GM19023 (cell line): ENCODE measurements at regions not wholly inside any gene's neighbourhood (a gene's known extent, or its start where the extent isn't known, plus 50 kb on each side); places are given as distances from the start of the nearest gene placed in this dataset.
"Not testable (repeated sequence)": the region's sequence is repeated elsewhere in the genome, so short reads cannot be mapped to it uniquely, and the experiment has no call there.

Experiments used
- ATAC-seq: cut with Tn5 transposase; IDR thresholded peaks from one replicate; pipeline ENCODE4 v1.9.1; 2021; ENCODE audit warnings: mild to moderate bottlenecking, moderate library complexity; ENCODE audit not compliant: unreplicated experiment

DNA sequence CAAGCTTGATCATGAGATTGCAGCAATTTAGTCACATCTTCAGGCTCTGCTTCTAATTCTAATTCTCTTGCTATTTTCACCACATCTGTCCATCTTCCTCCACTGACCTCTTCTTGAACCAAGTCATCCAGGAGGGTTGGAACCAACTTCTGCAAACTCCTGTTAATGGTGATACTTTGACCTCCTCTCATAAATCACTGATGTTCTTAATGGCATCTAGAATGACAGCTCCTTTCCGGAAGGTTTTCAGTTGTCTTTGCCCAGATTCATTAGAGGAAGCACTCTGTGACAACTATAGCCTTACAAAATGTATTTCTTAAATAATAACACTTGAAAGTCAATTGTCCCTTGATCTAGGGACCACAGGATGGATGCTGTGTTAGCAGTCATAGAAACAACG is 136.2 kb downstream of the IGLL1 start:
- ATAC-seq = not testable (repeated sequence)

DNA sequence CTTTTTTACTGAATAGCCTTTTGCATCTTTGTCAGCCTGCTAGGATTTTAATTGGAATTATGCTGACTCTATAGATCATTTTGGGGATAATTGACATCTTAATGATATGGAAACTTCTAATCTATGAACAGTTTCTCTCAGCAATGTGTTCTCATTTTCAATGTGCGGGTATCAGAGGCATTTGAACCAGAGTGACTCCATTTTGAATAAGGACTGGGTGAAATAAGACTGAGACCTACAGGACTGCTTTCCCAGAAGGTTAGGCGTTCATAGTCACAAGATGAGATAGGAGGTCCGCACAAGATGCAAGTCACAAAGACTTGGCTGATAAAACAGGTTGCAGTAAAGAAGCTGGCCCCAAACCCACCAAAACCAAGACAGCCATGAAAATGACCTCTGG is 140.5 kb downstream of the IGLL1 start:
- ATAC-seq = not testable (repeated sequence)

DNA sequence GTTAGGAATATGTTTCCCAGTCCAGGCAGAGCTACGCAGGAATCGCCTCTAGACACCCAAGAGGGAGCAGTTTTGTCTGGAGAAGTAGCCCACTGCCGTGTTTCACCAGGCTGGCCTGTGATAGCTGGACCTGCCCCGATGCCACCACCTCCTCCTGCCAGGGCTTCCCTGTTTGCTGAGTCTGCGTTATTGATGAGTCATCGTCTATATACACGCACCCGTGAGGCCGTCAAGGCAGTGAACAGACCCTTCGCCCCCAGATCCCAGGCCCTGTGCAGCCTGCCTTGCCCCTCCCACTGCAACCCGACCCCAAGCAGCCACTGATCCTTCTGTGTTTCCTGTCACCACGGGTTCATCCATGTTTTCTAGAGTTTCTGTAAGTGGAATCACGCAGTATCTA is 141.9 kb downstream of the IGLL1 start:
- ATAC-seq = no peak

DNA sequence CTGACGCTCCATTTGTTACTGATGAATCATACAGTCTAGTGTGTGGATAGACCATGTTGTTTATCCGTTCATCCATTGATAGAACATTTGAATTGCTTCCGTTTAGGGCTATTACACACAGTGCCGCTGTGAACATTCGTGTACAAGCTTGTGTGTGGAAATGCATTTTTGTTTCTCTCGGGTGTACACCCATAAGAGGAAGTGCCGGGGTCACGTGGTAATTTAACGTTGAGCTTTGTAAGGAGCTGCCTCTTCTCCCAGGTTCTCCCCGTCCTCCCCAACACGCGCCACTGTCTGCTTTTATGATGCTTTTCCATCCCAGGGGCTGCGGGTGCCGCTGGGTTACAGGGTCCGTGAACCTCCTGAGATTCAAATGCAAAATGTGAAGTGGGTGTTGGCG is 142.3 kb downstream of the IGLL1 start:
- no peak for ATAC-seq

DNA sequence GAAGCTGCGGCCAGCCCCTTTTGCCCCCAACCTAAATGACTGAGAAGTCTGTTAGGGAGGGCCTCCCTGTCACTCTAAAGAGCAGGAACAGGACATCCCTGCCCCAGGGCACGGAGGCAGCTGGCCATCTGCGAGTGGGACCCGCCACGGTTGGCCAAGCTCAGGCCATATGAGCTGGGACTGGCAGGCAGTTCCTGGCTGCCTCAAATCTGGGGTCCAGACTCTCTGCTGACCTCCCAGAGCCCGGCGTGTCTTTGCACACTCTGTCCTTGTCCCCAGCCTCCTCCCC is 143.0 kb downstream of the IGLL1 start:
- ATAC-seq = not testable (repeated sequence)

DNA sequence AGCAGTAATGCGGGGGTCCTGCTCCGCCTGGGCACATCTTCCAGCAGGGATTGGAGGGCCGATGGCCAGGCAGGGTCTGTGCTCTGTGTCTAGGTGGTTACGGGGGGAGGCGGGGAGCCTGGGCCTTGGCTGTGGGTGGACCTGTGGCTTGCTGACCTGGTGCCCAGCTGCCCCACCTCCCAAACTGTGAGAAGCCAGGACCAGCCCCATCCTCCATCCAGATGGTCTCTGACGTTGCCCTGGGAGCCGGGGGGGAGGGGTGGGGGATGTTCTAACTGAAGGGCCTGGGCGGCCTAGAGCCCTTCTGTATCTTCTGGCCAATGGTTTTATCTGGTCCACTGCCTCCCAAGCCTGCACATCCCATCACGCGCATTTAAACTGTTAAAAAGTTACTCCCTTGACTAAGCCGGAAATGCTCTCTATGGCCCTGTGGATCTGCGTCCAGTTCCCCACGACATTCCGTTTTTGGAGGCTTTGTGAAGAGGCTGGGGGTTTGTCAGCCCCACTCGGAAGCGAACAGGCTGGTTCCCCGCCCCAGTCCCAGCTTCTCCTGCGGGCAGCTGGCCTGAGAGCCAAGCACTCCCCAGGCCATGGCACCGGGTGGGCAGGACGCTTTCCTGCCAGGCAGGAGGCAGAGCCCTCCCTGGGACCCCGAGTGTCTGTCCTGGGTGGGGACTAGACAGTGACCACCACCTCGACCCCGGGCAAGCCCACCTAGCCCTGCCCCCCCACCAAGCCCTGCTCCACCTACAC is 143.6 kb downstream of the IGLL1 start:
- not testable (repeated sequence) for ATAC-seq

DNA sequence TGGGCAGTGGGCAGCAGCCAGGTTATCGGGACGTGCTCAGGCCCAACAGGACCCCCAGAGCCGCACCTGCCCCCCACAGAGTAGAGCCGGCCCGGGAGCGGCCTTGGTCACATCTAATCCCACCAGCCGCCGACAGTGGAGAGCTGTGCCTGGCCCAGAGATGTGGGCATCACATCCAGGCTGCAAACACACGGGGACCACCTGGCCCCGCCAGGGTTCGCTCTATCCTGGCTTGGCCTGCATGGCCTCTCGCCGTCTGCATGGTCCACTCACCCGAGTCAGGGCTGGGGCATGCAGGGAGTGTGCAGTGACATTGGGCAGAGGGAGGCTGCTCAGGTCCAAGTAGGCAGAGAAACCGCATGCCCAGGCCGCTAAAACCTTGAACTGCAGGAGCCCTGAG is 144.9 kb downstream of the IGLL1 start:
- not testable (repeated sequence) for ATAC-seq

DNA sequence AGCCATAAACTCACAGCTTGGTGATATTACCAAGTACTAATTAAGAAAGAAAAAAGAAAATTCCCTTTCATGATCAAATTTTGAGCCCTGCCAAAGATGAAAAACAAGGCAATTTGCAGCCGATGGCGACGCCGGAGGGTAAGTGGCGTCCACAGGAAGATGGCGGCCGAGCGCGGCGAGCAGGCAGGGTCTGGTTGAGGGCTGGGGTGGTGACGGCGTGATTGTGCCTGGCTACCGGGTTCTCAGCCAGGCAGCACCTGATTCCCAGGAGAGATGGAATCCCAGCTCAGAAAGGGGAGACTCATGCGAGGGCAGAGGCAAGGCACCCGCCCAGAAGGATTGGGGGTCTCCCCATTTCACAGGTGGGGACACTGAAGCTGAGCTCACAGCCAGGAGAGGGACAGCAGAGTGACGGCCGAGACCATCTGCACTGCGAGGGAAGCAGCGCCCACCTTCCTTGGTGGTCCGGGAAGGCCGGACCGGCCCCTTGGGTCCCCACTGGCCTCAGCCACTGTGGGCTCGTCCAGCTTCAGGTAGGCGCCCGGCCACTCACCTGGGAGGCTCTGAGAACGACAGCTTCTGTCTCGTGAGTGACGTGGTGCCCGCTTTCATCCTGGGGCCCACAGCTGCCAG is 145.8 kb downstream of the IGLL1 start:
- ATAC-seq = not testable (repeated sequence)

DNA sequence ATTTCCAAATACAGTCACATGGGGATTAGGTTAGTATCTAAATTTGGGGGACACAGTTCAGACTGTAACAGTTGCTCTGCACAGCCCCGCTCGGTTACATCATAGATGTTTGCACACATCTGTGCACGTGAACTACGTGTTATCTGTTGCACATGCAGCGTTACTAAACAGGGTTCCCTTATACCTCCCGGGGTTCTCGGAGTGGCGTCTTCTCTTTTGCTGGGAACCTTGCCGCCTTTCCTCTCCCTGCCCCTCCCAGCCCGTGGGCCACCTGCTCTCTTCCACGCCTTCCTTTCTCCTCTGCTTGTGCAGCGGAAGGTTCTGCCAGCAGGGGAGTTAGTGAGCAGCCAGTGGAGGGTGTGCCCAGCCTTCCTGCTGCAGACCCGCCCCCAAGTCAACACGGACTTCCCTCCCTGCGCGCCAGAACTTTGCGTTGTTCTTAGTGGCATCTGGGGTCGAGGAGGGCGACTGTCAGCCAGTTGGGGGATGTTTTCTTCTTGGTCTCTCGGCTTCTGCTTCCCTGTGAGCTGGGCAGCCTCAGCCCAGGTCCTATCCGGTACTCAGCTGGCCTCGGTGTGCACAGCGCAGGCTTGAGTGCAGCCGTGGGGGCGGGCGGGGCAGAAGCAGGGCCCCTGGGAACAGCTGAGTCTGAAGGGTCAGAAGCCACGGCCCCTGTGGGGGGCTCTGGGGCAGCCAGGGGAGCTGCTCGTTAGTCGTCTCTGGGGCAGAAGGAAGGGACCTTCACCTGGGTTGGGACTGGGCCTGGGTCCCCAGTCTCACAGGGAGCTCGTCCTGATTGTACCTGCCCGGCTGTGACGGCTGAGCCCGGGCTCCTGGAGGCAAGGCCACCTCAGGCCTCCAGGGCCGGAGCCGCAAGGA is 146.7 kb downstream of the IGLL1 start:
- ATAC-seq = peak; percentile 52

DNA sequence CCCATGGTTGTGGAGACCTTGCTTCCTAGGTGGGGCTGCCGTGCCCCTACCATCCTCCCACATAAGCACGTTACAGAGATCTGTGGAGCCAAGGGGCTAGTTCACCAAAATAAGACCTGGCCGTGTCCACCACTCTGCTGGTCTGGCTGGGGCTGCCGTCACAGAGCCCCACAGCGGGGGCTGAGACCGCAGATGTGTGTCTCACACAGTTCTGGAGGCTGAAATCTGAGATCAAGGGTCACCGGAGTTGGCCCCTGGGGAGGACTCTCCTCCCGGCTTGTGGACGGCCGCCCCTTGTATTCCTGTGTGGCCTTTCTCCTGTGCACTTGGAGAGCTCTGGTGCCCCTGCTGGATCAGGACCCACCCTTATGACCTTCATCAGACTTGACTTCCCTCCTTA is 147.4 kb downstream of the IGLL1 start:
- ATAC-seq = not testable (repeated sequence)

DNA sequence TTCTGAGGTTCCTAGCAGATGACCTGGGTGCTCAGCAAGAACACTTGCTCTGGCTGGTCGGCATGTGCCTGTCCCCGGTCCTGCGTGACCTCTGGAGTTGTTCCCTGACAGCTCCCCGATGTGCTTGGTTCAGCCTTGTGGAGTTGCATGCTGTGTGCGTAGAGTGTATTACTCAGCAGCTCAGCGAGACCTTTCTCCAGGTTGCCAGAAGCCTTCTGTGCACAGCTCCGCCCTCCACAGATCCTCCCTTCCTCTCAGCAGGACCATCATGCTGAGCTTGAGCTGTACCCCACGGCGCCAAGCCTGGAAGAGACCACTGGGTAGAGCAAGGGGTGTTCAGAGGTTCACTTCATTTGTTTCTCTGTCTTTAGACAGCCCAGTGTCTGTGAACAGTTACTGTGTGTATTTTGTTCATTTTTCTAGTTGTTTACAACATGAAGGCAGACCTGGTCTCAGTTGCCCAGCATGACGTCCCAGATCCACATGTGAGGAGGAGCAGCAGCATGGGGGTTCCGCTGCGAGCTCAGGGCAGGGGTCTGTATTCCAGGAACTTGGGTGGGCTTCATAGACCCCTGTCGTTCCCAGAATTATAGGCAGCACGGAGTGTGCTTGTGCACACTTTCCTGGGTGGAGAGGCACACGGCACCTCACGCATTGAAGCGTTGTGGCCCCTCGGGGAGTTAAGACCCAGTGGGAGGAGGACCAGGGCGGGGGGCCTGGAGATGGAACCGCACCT is 148.6 kb downstream of the IGLL1 start:
- no peak for ATAC-seq

DNA sequence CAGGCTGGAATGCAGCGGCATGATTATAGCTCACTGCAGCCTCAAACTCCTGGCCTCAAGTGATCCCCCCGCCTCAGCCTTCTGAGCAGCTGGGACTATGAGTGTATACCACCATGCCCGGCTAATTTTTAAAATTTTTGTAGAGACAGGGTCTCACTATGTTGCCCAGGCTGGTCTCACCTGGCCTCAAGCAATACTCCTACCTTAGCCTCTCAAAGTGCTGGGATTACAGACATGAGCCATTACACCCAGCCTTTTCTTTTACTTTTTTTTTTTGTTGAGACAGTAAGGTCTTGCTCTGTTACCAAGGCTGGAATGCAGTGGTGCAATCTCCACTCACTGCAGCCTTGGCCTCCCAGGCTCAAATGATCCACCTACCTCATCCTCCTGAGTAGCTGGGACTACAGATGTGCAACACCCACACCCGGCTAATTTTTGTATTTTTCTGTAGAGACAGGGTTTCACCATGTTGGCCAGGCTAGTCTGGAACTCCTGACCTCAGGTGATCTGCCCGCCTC is 155.5 kb downstream of the IGLL1 start:
- ATAC-seq = not testable (repeated sequence)

DNA sequence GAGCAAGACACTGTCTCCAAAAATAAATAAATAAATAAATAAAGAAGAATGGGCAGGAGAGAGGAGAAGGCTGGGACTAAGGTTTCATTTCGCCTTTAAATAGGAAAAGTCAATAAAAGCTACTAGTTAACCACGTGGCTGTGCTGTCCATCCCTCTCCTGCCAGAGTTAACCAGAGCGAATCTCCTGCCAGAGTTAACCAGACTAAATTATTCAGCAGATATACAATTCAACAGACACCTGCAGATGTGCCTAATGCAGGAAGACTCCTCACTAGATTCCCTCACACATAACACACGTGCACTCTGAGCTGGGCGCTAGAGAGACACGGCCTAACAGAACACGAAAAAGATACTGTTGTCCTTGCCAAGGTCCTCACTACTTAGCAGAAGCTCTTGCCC is 156.1 kb downstream of the IGLL1 start:
- no peak for ATAC-seq

DNA sequence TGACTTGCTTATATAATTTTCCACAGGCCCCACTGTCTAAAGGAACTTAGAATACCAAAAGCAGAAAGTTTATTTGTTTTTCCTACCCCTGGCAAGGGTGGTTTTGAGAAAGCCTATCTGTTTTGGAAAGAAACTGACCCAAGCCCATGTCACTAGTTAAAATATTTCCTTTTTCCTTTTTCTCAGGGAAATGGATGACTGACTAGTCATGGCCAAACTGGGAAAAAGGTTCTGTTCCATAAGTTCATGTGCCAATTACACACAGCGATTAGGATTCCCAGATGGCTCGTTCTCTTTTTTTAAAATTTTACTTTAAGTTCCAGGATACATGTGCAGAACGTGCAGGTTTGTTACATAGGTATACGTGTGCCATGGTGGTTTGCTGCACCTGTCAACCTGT is 157.8 kb downstream of the IGLL1 start:
- ATAC-seq = not testable (repeated sequence)

DNA sequence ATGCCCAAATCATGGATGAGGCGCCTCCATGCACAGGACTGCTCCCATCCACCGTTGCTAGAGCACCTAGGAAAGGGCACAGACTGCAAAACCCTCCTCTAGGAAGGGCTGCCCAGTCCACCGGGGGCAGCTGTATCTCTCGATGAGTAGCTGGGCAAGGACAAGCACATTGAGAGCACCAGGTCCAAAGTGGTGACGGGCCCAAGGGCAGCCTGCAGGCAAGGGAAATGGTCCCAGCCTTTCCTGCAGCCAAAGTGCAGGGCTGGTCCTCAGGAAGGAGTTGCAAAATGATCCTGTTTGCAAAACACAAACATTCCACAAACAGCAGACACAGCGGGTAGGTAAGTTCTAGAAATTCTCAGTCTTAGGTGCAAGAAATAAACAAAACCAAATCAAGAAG is 158.8 kb downstream of the IGLL1 start:
- not testable (repeated sequence) for ATAC-seq

DNA sequence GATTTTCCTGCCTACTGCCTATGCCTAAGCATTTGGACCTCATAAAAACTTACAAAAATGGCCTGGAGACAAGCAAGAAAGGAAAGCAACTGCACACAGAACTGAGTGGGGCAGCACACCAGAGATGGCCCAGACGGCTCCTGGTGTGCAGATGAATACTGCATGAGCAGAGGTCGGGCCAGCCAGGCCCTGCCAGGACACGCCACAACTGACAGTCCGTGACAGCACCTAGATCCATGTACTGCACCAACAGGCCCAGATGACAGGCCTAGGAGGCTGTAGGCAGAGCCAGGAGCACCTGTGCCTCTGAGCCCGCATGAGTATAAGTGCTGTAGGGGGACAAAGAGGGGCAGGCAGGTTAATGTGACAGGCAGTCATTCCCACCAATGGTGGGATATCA is 160.2 kb downstream of the IGLL1 start:
- no peak for ATAC-seq

DNA sequence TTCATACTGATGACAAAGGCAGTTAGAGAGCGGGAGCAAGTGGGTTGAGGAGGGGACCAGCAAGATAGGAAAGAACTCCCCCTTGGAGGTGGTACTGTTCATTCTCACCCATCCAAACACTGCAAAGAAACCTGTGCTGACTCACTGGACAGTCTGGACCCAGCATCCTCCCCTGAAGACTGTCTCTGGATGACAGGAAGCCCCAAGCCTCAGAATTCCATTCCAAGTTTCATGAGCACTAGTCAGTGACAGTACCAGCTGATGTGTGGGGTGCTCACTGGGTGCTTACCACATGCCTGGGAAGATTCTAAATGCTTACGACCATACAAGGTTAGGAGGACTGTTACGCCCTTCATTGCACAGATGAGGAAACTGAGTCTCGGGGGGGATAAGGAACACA is 160.9 kb downstream of the IGLL1 start:
- no peak for ATAC-seq

DNA sequence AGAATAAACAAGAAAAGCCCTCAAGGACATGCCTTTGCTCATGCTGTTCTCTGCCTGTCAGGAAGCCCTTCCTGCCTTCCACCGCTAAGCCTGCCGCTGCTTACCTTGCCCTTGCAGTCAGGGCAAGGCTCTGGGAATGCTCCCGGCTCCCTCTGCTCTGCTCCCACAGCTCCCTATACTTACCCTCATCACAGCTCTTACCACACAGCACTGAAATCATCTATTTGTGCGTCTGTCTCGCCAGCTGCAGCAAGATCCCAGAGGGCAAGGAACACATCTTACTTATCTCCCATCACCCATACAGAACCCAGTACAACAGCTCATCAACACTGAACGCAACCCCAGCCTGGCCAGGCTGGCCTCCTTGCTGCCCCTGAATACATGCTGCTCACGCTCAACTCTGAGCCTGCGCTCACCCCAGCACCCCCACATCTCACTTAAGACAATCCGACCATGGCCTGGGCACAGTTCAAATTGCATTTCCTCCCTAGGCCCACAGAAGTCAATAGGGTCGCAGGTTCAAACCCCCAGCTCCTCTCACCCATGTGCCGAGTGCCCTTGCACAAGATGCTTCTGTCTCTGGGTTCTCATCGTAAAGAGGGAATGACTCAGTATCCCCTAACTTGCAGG is 161.8 kb downstream of the IGLL1 start:
- no peak for ATAC-seq

DNA sequence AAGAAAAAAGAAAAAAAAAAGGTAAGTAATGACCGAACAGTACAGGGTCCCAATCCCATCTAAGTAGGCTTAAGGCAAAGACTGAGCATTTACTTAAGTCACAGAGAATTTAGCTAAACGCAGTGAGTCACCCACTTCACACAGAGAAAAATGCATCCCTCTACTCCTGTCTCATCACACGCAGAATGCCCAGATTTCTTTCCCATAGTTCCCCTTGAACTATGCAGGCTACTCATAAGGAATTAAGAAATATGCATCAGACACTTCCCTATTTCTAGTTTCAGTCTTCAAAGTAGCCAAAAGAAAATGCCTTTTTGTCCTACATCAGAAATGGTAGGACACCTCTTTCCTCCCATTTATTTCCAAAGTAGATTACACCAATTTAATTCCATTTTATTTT is 162.8 kb downstream of the IGLL1 start:
- ATAC-seq = not testable (repeated sequence)

DNA sequence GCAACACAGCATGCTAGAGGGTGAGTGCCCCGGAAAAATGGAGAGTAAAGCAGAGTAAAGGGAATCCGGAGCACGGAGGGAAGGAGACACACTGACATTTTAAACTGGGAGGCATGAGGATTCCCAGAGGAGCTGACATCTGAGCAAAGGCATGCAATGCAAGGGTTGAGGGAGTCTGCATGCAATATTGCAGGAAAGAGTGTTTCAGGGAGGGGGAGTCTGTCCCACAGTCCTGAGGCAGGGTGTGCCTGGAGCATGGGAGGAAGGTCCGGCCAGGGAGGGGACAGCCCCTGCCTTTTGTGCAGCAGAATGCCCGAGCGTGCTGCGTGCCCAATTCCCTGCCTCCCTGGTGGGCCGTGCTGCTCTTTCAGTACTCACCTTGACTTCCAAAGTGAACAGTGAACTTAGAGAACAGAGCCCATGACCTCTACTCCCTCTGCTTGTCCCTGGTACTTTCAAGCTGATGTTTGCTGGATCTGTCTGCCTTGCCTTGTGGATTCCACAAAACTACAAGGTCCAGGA is 163.9 kb downstream of the IGLL1 start:
- ATAC-seq = not testable (repeated sequence)
